ENCODE measurements at regions not wholly inside any gene's neighbourhood (a gene's known extent, or its start where the extent isn't known, plus 50 kb on each side); places are given as distances from the start of the nearest gene placed in this dataset.

DNA sequence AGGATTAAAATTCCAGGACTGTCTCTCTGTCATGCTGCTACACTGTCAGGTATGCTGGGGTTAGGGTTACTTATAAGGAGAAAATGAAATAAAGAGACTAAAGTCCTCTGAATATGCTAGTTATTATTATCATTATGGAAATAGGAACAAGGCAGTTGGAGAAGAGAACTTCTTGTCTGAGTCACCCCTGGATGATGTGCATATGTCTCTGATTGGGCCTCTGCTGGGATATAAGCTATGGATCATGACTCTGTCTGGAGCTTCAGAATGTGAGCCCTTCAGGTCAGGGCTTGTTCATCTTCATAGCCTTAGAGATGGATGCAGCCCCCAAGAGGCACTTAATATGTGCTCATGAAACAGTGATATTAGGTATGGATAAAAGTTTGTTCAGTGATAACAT is 569.6 kb downstream of the EPHB1 start:
- Mint-ChIP-seq H3K4me1 (no peaks in the 10 kb centered on the region), H3K4me3 (no peak overlapping the region), H3K27ac (no peak overlapping the region), H3K27me3 (no peaks in the 10 kb centered on the region), H3K36me3 (no peaks in the 10 kb centered on the region), H3K9me3 (peaks cover 0 to 4% (median 2%) of the 10 kb centered on the region in 7 donors)
- DNase-seq (no peak), ATAC-seq (ENCODE audit: low read depth in 2 of 2) (no peak)

- no peak for DNase-seq
- Mint-ChIP-seq H3K27me3 (no peaks in the 10 kb centered on the region), H3K27ac (no peak overlapping the region), H3K9me3 (peaks cover 0 to 3% (median 0%) of the 10 kb centered on the region in 7 donors), H3K4me1 (no peaks in the 10 kb centered on the region), H3K4me3 (no peak overlapping the region), H3K36me3 (no peaks in the 10 kb centered on the region)
- no peak for ATAC-seq (ENCODE audit: low read depth in 2 of 2)
Observed at GRCh38 chr3:135366816-135367215, 571.8 kb downstream of the EPHB1 start.

- Mint-ChIP-seq H3K4me3 (no peak overlapping the region), H3K27me3 (no peaks in the 10 kb centered on the region), H3K9me3 (peaks cover 0 to 3% (median 0%) of the 10 kb centered on the region in 7 donors), H3K4me1 (no peaks in the 10 kb centered on the region), H3K27ac (no peak overlapping the region), H3K36me3 (no peaks in the 10 kb centered on the region)
- DNase-seq (no peak), ATAC-seq (ENCODE audit: low read depth in 2 of 2) (no peak)
Observed at GRCh38 chr3:135368316-135368715, 573.3 kb downstream of the EPHB1 start.

- no peak for ATAC-seq (ENCODE audit: low read depth in 2 of 2)
- Mint-ChIP-seq H3K36me3 (no peaks in the 10 kb centered on the region), H3K27ac (no peak overlapping the region), H3K4me3 (no peak overlapping the region), H3K9me3 (peaks cover 0 to 3% (median 0%) of the 10 kb centered on the region in 7 donors), H3K27me3 (no peaks in the 10 kb centered on the region), H3K4me1 (no peaks in the 10 kb centered on the region)
- DNase-seq: no peak
Observed at GRCh38 chr3:135368781-135369180, 573.7 kb downstream of the EPHB1 start.

DNA sequence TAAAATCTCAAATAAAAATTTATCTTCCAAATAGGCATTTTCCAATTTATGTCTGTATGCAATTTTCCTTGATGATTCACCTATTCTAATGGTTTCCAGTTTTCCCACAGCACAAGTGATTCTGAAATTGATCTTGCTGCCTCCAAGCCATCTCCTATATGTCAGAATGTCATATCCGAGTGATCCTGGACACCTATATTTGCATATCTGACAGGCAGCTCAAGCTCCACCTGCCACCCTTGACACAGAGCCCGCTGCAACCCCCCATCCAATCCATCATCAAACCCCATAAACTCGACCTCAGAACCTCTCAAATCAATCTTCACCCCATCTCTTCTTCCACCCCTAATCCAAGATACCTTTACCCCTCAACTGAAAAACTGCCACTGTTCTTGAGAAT is 579.5 kb downstream of the EPHB1 start:
- H3K9me3 Mint-ChIP-seq: peaks cover 0 to 8% (median 2%) of the 10 kb centered on the region in 7 donors
- no peak overlapping the region for H3K27ac Mint-ChIP-seq
- H3K36me3 Mint-ChIP-seq: no peaks in the 10 kb centered on the region
- ATAC-seq (ENCODE audit: low read depth in 2 of 2) (no peak), DNase-seq (no peak)
- no peaks in the 10 kb centered on the region for H3K4me1 Mint-ChIP-seq
- no peaks in the 10 kb centered on the region for H3K27me3 Mint-ChIP-seq
- no peak overlapping the region for H3K4me3 Mint-ChIP-seq

GRCh38 chr3:135382188-135382587 is 583.3 kb upstream of the PPP2R3A start:
- Mint-ChIP-seq H3K27ac (peak overlapping the region in 1 of 6 donors; percentile 42), H3K36me3 (no peaks in the 10 kb centered on the region), H3K4me3 (no peak overlapping the region), H3K9me3 (peaks cover 0 to 10% (median 2%) of the 10 kb centered on the region in 7 donors), H3K4me1 (no peaks in the 10 kb centered on the region), H3K27me3 (peaks cover 0 to 8% (median 5%) of the 10 kb centered on the region in 3 donors)
- no peak for DNase-seq
- no peak for ATAC-seq (ENCODE audit: low read depth in 2 of 2)

DNA sequence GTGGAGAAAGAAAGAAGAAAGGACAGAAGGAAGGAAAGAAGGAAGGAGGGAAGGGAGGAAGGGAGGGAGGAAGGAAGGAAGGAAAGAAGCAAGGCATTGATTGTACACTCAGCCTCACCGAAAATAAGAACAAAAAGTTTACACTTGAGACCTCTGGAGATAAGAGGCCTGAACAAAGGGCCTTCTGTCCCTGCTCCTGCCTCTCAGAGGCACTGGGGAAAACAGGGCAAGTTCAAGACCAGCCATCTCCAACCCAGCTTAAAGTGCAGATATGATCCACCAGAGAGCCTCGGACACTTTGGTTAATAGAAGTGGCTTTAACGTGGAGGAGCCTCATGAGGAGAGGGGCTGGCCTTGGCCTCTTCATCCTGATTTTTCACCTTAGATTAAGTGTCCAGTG is 582.9 kb upstream of the PPP2R3A start:
- no peak for DNase-seq
- Mint-ChIP-seq H3K4me3 (no peak overlapping the region), H3K9me3 (peaks cover 0 to 10% (median 2%) of the 10 kb centered on the region in 7 donors)

DNA sequence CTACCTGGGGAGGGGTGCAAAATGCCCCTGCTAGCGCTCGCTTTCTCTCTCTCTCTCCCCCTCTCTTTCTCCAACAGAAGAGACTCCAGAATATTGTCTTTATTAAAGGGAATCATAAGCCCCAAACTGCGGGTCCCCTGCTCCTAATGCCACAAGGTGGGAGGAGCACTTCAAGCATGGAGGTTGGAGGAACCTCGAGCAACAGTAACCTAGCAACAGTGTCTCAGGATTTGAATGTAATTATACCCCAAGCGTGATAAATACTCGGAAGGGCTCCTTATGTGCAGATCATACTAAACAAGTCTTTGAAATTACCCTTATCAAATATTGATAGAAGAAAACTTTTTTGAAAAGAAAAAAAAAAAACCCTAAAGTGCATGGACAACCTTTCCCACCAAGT is 582.2 kb upstream of the PPP2R3A start:
- Mint-ChIP-seq H3K4me1 (no peaks in the 10 kb centered on the region), H3K27me3 (peaks cover 0 to 8% (median 5%) of the 10 kb centered on the region in 3 donors), H3K36me3 (no peaks in the 10 kb centered on the region), H3K4me3 (no peak overlapping the region), H3K9me3 (peaks cover 0 to 10% (median 2%) of the 10 kb centered on the region in 7 donors), H3K27ac (no peak overlapping the region)
- no peak for ATAC-seq (ENCODE audit: low read depth in 2 of 2)
- DNase-seq: no peak

More for the DNA sequence above, 582.9 kb upstream of the PPP2R3A start:
- ATAC-seq (ENCODE audit: low read depth in 2 of 2): no peak
- Mint-ChIP-seq H3K36me3 (no peaks in the 10 kb centered on the region), H3K27ac (peak overlapping the region in 1 of 6 donors; percentile 42), H3K4me1 (no peaks in the 10 kb centered on the region), H3K27me3 (peaks cover 0 to 8% (median 5%) of the 10 kb centered on the region in 3 donors)

DNA sequence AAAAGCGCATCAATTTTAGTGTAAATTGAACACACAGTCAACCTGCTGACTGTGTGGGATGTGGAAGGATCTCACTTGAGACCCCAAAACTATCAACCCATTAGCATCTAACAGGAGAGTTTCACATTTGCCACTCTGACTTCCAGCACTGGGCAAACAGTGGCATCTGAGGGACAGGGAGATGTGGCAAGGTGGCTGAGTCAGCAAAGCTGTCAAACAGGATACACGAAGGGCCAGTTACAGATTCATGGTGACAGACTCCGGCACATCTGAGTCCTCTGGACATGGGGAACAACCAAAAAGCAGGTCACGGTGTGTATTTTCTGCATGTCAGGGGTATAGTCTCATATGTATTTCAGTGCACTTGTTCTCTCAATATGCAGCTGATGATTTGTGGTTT is 573.4 kb upstream of the PPP2R3A start:
- H3K4me3 Mint-ChIP-seq: no peak overlapping the region
- no peaks in the 10 kb centered on the region for H3K27me3 Mint-ChIP-seq
- peaks cover 18 to 39% (median 23%) of the 10 kb centered on the region in 7 donors for H3K9me3 Mint-ChIP-seq
- ATAC-seq (ENCODE audit: low read depth in 2 of 2) (no peak), DNase-seq (no peak)
- H3K4me1 Mint-ChIP-seq: no peaks in the 10 kb centered on the region
- H3K27ac Mint-ChIP-seq: no peak overlapping the region
- peaks cover 5% of the 10 kb centered on the region in 2 donors for H3K36me3 Mint-ChIP-seq

DNA sequence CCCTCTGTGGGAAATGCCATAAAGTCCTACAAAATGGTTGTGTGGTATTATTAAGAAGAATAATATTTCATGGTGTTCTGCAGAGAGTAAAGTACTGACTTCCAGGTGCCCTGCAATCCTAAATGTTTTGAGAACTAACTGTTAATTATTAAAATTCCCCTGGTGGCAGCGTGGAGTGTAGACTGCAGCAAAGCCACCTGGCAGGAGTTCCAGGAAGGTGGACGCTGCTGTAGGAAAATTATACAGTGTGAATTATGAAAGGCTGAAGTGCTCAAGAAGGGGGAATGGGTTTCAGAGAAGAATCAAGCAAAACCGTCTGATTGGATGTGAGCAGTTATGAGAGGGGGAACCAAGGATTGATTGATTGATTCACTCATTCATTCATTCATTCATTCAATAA is 572.4 kb upstream of the PPP2R3A start:
- Mint-ChIP-seq H3K9me3 (peaks cover 18 to 47% (median 27%) of the 10 kb centered on the region in 7 donors), H3K27me3 (no peaks in the 10 kb centered on the region), H3K4me3 (no peak overlapping the region), H3K27ac (no peak overlapping the region), H3K36me3 (peaks cover 5% of the 10 kb centered on the region in 2 donors), H3K4me1 (no peaks in the 10 kb centered on the region)
- DNase-seq (no peak), ATAC-seq (ENCODE audit: low read depth in 2 of 2) (no peak)

- Mint-ChIP-seq H3K4me1 (no peaks in the 10 kb centered on the region), H3K27ac (no peak overlapping the region), H3K9me3 (peaks cover 17 to 43% (median 26%) of the 10 kb centered on the region in 7 donors), H3K27me3 (no peaks in the 10 kb centered on the region), H3K36me3 (peaks cover under 1 to 4% of the 10 kb centered on the region in 2 donors), H3K4me3 (no peak overlapping the region)
- no peak for ATAC-seq (ENCODE audit: low read depth in 2 of 2)
- DNase-seq: no peak
Observed at GRCh38 chr3:135393898-135394525, 571.5 kb upstream of the PPP2R3A start.

DNA sequence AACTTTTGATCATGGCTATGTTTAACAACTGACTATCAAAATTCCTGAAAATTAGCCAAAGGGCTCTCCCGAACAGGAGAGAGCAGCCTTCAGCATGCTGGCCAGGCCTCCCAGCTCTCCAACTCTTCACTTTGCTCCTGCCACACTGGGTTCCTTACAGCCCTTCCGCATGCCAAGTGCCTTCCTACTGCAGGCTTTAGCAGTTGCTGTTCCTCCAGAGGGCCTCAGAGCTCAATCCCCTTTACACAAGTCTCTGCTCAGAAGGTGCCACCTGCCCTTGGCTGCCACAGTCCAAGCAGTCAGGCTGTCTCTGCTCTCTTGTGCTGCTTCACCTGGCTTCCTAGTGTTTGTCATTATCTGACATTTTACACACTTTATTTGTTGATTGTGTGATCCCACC is 553.1 kb upstream of the PPP2R3A start:
- Mint-ChIP-seq H3K36me3 (no peaks in the 10 kb centered on the region), H3K9me3 (peaks cover 0 to 3% (median 0%) of the 10 kb centered on the region in 7 donors), H3K27ac (no peak overlapping the region), H3K27me3 (no peaks in the 10 kb centered on the region), H3K4me3 (no peak overlapping the region), H3K4me1 (no peaks in the 10 kb centered on the region)
- no peak for ATAC-seq (ENCODE audit: low read depth in 2 of 2)
- DNase-seq: no peak

DNA sequence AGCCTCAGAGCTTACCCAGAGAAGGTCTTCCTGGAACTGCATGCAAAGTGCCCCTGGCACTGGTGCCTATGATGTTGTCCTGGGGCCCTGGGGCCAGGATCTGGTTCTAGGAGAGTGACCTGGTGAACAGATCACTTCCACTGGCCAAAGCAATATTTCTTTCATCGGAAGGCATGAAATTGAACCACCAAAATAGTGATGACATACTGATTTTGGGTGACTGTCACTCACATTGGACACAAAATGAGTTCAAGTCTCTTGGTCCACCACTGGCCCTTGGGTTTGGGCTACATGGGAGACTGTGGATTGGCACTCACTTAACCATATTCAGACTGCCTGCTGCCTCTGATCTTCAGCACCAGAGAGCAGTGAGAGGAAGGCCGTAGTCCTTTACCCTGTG is 549.3 kb upstream of the PPP2R3A start:
- peaks cover 0 to 3% (median 0%) of the 10 kb centered on the region in 7 donors for H3K9me3 Mint-ChIP-seq
- H3K4me1 Mint-ChIP-seq: no peaks in the 10 kb centered on the region
- ATAC-seq (ENCODE audit: low read depth in 2 of 2) (no peak), DNase-seq (no peak)
- H3K36me3 Mint-ChIP-seq: no peaks in the 10 kb centered on the region
- H3K4me3 Mint-ChIP-seq: no peak overlapping the region
- peak overlapping the region in 1 of 6 donors; percentile 58 for H3K27ac Mint-ChIP-seq
- H3K27me3 Mint-ChIP-seq: no peaks in the 10 kb centered on the region

- no peak overlapping the region for H3K27ac Mint-ChIP-seq
- H3K36me3 Mint-ChIP-seq: no peaks in the 10 kb centered on the region
- H3K4me1 Mint-ChIP-seq: no peaks in the 10 kb centered on the region
- H3K4me3 Mint-ChIP-seq: no peak overlapping the region
- H3K27me3 Mint-ChIP-seq: no peaks in the 10 kb centered on the region
- DNase-seq (no peak), ATAC-seq (ENCODE audit: low read depth in 2 of 2) (no peak)
- H3K9me3 Mint-ChIP-seq: peaks cover 0 to 3% (median 0%) of the 10 kb centered on the region in 7 donors
Observed at GRCh38 chr3:135419155-135419554, 546.4 kb upstream of the PPP2R3A start.

Data from naive B cell (primary cell).